K562 (cell line): ENCODE measurements at regions not wholly inside any gene's neighbourhood (a gene's known extent, or its start where the extent isn't known, plus 50 kb on each side); places are given as distances from the start of the nearest gene placed in this dataset.

Experiments
- ATAC-seq: fragments of 200-7000 bp; cut with Tn5 transposase; 3 replicates; pipeline ENCODE4 v1.9.1; 2020; ENCODE audit warnings: moderate library complexity
- BruUV-seq: library from RNA; stranded (reverse); fragments of 400-500 nt; replicated peaks from 2 replicates; lab custom pipeline; 2021; lab: Mats Ljungman, UMichigan
- CTCF ChIA-PET: fragments of 300-600 bp; formaldehyde crosslinking; extraction: SDS; loops from one replicate; lab custom pipeline; 2021; ENCODE audit warnings: low intra/inter-chr PET ratio; lab: Yijun Ruan, JAX
- POLR2A ChIA-PET: fragments of 300-600, 350-650 bp; sonication (Branson Sonifier 250); formaldehyde crosslinking; extraction: SDS; loops from one replicate; lab custom pipeline; 2021; ENCODE audit warnings: antibody characterized with exemption, inconsistent platforms; lab: Yijun Ruan, JAX
- DNase-seq, 4 experiments: peaks; one replicate each; pipeline versions ENCODE4 v3.0.0 to v3.0.0-alpha.2; 2011 to 2018; ENCODE audit warnings: low spot score in 3 of 4, mixed read lengths in 3 of 4; ENCODE audit errors: extremely low read depth in 1 of 4
- FAIRE-seq: peaks from 2 replicates; lab custom pipeline; 2011; peaks lifted over from hg19 to GRCh38; lab: Jason Lieb, UNC
- H2AFZ ChIP-seq: 2 replicates; pipeline ENCODE4 v1.6.0; 2011; ENCODE audit warnings: low read depth, low read length, control low read depth, inconsistent platforms
- H3K27ac ChIP-seq: fragments of 200-600 bp; 3 replicates; pipeline ENCODE4 v1.8.0; 2011; ENCODE audit warnings: low read depth, mild to moderate bottlenecking, control low read depth, inconsistent platforms, low read length, moderate library complexity, mixed read lengths; ENCODE audit errors: extremely low read depth
- H3K27me3 ChIP-seq, 2 experiments: fragments of 300-600 bp in 1 of 2; 2 replicates in 1 of 2; 3 replicates in 1 of 2; pipeline versions ENCODE4 v1.6.0 to v1.8.0; 2011; ENCODE audit warnings: inconsistent platforms in 2 of 2, low read length in 2 of 2, mild to moderate bottlenecking in 1 of 2, mixed read lengths in 1 of 2, moderate library complexity in 1 of 2; ENCODE audit not compliant: control insufficient read depth in 2 of 2, insufficient read depth in 2 of 2
- H3K36me3 ChIP-seq: fragments of 300-600 bp; 3 replicates; pipeline ENCODE4 v1.8.0; 2011; ENCODE audit warnings: mild to moderate bottlenecking, low read length, inconsistent platforms; ENCODE audit not compliant: control insufficient read depth, insufficient read depth
- H3K4me1 ChIP-seq, 2 experiments: fragments of 200-600 bp in 1 of 2; replicated peaks in 1 of 2; 2 replicates in 1 of 2; 3 replicates in 1 of 2; pipeline versions ENCODE4 v1.5.1 to v1.8.0; 2011; ENCODE audit warnings: inconsistent platforms in 2 of 2, low read length in 2 of 2, mild to moderate bottlenecking in 1 of 2, mixed read lengths in 1 of 2, moderate library complexity in 1 of 2; ENCODE audit not compliant: control insufficient read depth in 2 of 2, insufficient read depth in 2 of 2
- H3K4me2 ChIP-seq: 2 replicates; pipeline ENCODE4 v1.6.1; 2011; ENCODE audit warnings: low read length, control low read depth, inconsistent platforms, mixed read lengths; ENCODE audit not compliant: insufficient read depth
- H3K4me3 ChIP-seq: fragments of 200-600 bp; sonication (generic), shearing (Covaris generic); 2 replicates; pipeline ENCODE4 v1.5.1; 2016; ENCODE audit warnings: control low read depth, inconsistent platforms
- H3K79me2 ChIP-seq: fragments of 200-600 bp; 3 replicates; pipeline ENCODE4 v1.8.0; 2011; ENCODE audit warnings: low read length, inconsistent platforms; ENCODE audit not compliant: control insufficient read depth, insufficient read depth
- H3K9ac ChIP-seq, 2 experiments: 2 replicates each; pipeline versions ENCODE4 v1.6.0 to v1.6.1; 2011; ENCODE audit warnings: low read depth in 2 of 2, low read length in 2 of 2, control low read depth in 1 of 2, inconsistent platforms in 1 of 2, mild to moderate bottlenecking in 1 of 2, mixed read lengths in 1 of 2; ENCODE audit not compliant: insufficient read depth in 1 of 2
- H3K9me1 ChIP-seq: one replicate; pipeline ENCODE4 v1.6.0; 2011; ENCODE audit warnings: inconsistent platforms, mild to moderate bottlenecking, low read length, moderate library complexity; ENCODE audit not compliant: control insufficient read depth, insufficient read depth
- H3K9me3 ChIP-seq: replicated peaks from 2 replicates; pipeline ENCODE4 v1.5.1; 2011; ENCODE audit warnings: low read depth, low read length, inconsistent platforms; ENCODE audit not compliant: control insufficient read depth, insufficient read depth
- H4K20me1 ChIP-seq: replicated peaks from 2 replicates; pipeline ENCODE4 v1.6.1; 2011; ENCODE audit warnings: low read length, inconsistent platforms, mixed read lengths; ENCODE audit not compliant: control insufficient read depth, insufficient read depth
- ADNP ChIP-seq: fragments of 200-800 bp; sonication (Bioruptor generic); IDR thresholded peaks from 2 replicates; pipeline ENCODE4 v1.6.1; 2016; ENCODE audit warnings: missing genetic modification characterization, missing compliant biosample characterization
- GABPB1 ChIP-seq: sonication (generic); formaldehyde crosslinking; IDR thresholded peaks from 2 replicates; pipeline ENCODE4 v1.8.0; 2022; ENCODE audit warnings: mild to moderate bottlenecking, missing genetic modification reagents
- HOXB6 ChIP-seq: fragments of 250-450 bp; sonication (Bioruptor Pico); IDR thresholded peaks from 2 replicates; pipeline ENCODE4 v1.5.1; 2022; ENCODE audit warnings: mild to moderate bottlenecking, borderline replicate concordance
- ZNF699 ChIP-seq: fragments of 250-450 bp; sonication (Bioruptor Pico); IDR thresholded peaks from 2 replicates; pipeline ENCODE4 v1.8.0; 2021; ENCODE audit warnings: mild to moderate bottlenecking, moderate library complexity; ENCODE audit not compliant: insufficient replicate concordance
- WGBS: fragments of 100-300 bp; shearing (Covaris generic); methylation state at CpG from one replicate; pipeline ENCODE4 v1.1.6; 2016; ENCODE audit warnings: low coverage, mixed read lengths; ENCODE audit not compliant: insufficient coverage; ENCODE audit errors: missing lambda C conversion rate; 5-methylcytosine and 5-hydroxymethylcytosine counted together
- in situ Hi-C: fragments of 300-500 bp; cut with MboI; formaldehyde crosslinking; loops from 4 replicates; pipeline ENCODE4 v1.15.0; 2018; ENCODE audit warnings: inconsistent platforms, mixed read lengths
- intact Hi-C: fragments of 100-400 bp; cut with micrococcal nuclease; formaldehyde crosslinking; loops from 2 replicates; pipeline ENCODE4 v1.14.2; 2022

GRCh38 chr15:38740206-38740605 lies 175.6 kb upstream of the RASGRP1 start (continued):
- TF ChIP-seq HOXB6 (CRISPR knock-in tag) = no peak

- no peak overlapping the region for H3K4me3 ChIP-seq
- H4K20me1 ChIP-seq = no peaks in the 10 kb centered on the region
- CTCF ChIA-PET = no interaction called here
- H3K27me3 ChIP-seq = peaks cover 0 to 4% of the 10 kb centered on the region in 2 experiments; a peak in 2 of 5 replicates
- 0% methylated on average over 3 of the region's 3 CpGs for WGBS
- no TSS peak for BruUV-seq
- no peaks in the 10 kb centered on the region for H3K9me1 ChIP-seq
- no peak overlapping the region for H2AFZ ChIP-seq
- no peaks in the 10 kb centered on the region for H3K36me3 ChIP-seq
- no peaks in the 10 kb centered on the region for H3K9me3 ChIP-seq
- no peak overlapping the region for H3K9ac ChIP-seq
- DNase-seq = no peak
- POLR2A ChIA-PET = no interaction called here
- no peaks in the 10 kb centered on the region for H3K4me1 ChIP-seq
- TF ChIP-seq GABPB1 (CRISPR knock-in tag) = no peak
- TF ChIP-seq, all 486 proteins: peak for 0
- ATAC-seq (no peak), FAIRE-seq (no peak)
- Histone ChIP-seq H3K79me2 (no peaks in the 10 kb centered on the region), H3K27ac (no peak overlapping the region), H3K4me2 (no peak overlapping the region)
- intact Hi-C loops = no loop called here
- in situ Hi-C loops = no loop called here
Measured at GRCh38 chr15:38743147-38743546, 178.5 kb upstream of the RASGRP1 start.

GRCh38 chr15:38745126-38745525 lies 180.5 kb upstream of the RASGRP1 start:
- in situ Hi-C loops (no loop called here), intact Hi-C loops (no loop called here)
- Histone ChIP-seq H3K36me3 (no peaks in the 10 kb centered on the region), H3K4me1 (no peaks in the 10 kb centered on the region), H4K20me1 (no peaks in the 10 kb centered on the region), H3K27ac (no peak overlapping the region), H3K9me3 (no peaks in the 10 kb centered on the region), H3K9ac (no peak overlapping the region), H3K9me1 (no peaks in the 10 kb centered on the region), H2AFZ (no peak overlapping the region), H3K4me3 (no peak overlapping the region), H3K4me2 (no peak overlapping the region), H3K79me2 (no peaks in the 10 kb centered on the region), H3K27me3 (peaks cover 0 to 2% of the 10 kb centered on the region in 2 experiments; a peak in 2 of 5 replicates)
- WGBS = 0% methylated on average over 1 of the region's 1 CpG
- CTCF ChIA-PET = no interaction called here
- TF ChIP-seq ZNF699 (CRISPR knock-in tag) (no peak), ADNP (no peak)
- POLR2A ChIA-PET = no interaction called here
- no TSS peak for BruUV-seq
- FAIRE-seq (no peak), ATAC-seq (no peak), DNase-seq (no peak)
